NOMO-1 (cell line): ENCODE measurements at regions not wholly inside any gene's neighbourhood (a gene's known extent, or its start where the extent isn't known, plus 50 kb on each side); places are given as distances from the start of the nearest gene placed in this dataset.

Experiments
- DNase-seq, 2 experiments: peaks; one replicate each; lab custom pipeline; 2025; ENCODE audit not compliant: unreplicated experiment in 2 of 2; lab: John Stamatoyannopoulos, UW

- DNase-seq, result no peak
Observed at GRCh38 chr5:110341836-110342235, 384.6 kb downstream of the TMEM232 start.

DNA sequence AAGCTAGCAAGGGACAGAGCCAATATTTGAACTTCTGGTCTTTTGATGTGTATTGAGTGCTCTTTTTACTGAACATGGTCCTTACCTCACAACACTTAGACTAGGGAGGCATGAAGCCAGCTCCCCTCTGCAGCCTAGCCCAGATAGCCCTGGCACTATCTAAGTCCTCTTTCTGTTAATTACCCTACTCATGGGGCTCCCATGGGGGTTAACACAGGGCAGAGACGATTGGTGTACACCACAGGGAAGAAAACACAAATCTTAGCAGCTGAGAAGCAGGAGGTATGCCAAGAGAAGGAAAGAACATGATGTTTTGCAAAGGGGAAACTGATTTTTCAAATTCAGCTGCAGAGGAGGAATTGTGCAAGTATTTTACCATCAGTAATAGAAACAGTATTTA is 383.8 kb downstream of the TMEM232 start:
- DNase-seq, result no peak

GRCh38 chr5:110343616-110344015 is 382.9 kb downstream of the TMEM232 start:
- DNase-seq, result no peak

GRCh38 chr5:110345623-110346022 is 380.8 kb downstream of the TMEM232 start:
- DNase-seq, result no peak

DNA sequence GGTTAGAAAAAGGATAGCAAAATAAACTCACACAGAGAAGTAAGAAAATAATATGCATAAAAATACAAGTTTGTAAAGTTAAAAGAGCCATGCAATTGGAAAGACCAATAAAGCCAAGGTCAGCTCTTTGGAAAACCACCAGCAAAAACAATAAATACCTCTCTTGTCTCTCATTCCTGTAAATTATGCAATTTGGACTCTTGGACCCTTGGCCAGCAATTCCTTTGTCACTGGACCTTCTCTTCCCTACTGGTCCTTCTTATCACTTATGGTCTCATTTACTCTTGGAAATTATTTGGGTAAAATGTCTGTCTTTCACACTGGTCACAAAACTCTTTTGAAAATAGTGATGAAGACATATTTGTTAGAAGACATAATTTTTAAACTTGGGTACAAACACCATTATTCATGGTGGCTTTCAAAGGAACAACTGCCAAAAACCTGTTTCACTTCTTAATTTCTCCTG is 379.5 kb downstream of the TMEM232 start:
- DNase-seq, result no peak

- no peak for DNase-seq
Observed at GRCh38 chr5:110347781-110348180, 378.7 kb downstream of the TMEM232 start.

DNA sequence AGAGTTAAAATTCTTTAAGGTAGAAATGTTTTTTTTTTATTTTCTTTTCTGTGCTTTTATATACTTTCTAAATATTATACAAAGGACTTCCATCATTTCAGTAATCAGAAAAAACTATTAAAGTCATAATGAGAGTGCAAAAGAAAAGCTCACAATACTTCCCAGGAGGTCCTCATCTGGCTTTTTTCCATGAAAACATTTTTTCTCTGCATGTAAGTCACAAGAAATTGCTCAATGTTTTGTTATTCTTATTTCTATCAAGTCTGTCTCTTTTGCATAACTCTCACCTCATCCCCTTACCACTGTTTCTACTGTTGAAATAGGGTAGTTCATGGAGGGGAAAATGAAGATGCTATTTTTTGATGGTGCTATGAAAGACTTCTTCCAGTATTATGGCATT is 375.0 kb downstream of the TMEM232 start:
- no peak for DNase-seq

GRCh38 chr5:110354311-110354710 is 372.2 kb downstream of the TMEM232 start:
- DNase-seq, result no peak

DNA sequence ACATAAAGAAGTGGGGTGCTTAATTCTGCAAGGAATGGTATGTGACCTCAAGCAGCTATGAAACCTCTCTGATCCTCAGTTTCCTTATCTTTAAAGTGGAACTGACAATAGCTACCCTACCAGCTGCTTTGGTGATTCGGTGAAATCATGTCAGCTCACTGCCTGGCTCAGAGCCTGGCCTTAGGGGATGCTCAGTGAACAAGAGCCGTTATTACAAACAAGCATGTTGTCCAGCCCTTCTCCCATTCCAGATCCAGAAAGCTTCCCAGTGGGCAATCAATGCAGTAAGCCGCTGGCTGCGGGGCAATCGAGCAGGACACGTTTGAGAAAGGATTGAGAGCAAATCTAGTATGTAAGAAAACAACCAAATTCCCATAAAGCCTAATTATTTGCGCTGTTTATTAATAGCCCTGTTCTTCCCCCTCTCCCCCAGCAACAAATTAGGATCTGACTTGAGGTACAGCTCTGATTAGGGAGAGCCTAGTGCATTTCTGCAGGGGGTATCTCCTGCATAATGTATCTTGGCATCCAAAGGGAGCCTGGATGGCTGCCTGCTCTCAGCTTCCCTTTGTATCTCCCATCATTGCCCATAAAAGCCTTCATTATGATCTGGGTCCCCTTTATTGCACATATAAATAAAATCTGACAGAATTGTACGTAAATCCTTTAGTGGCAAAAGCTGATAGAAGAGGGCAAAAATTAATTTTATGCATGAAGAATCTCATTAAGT is 371.4 kb downstream of the TMEM232 start:
- DNase-seq, result no peak

DNA sequence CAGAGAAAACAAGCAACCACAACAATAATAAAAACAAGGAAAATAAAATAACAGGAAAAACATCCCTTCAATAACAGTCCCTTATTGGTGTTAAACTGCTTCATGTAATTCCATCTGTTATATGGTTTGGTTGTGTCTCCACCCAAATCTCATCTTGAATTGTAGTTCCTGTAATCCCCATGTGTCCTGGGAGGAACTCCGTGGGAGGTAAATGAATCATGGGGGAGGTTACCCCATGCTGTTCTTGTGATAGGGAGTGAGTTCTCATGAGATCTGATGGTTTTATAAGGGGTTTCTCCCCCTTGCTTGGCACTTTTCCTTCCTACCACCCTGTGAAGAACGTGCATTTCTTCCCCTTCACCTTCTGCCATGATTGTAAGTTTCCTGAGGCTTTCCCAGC is 369.8 kb downstream of the TMEM232 start:
- no peak for DNase-seq

DNA sequence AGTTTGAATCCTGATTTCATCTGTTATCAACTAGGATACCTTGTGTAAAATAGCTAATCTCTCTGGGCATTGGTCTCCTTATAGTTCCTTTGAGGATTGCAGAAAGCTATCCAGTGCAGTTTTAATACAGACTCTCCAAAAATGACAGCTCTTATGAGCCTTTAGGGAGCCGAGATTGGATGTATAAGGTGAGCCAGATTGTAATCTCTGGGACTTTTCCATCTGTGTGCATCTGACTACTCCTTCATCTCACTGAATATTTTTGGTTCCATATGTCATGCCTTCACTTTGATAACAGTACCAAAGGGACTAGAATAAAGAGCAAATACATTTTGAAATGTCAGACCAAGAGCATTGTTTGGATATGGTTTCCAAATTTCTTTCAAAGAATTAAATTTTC is 367.2 kb downstream of the TMEM232 start:
- DNase-seq, result no peak

GRCh38 chr5:110361471-110361870 is 365.0 kb downstream of the TMEM232 start:
- DNase-seq, result no peak

- DNase-seq, result no peak
Observed at GRCh38 chr5:110362261-110362660, 364.2 kb downstream of the TMEM232 start.

DNA sequence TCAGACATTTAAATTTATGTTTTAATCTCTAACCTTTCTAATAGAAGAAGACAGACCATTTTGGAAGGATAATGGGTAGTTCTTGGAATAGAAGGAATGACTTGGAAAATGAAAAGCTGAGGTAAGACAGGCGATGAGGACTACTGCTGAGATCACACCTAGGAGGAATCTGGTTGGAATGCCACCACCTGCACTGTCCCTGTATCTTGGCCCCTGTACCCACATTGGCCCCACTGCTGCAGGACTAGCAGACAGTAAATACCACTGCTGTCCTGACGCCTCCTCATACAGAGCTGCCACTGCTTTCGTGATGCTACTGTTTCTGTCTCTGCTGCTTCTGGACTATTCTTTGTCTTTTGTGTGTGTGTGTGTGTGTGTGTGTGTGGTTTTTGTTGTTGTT is 359.8 kb downstream of the TMEM232 start:
- DNase-seq, result no peak
